NB4 (cell line): ENCODE measurements at regions not wholly inside any gene's neighbourhood (a gene's known extent, or its start where the extent isn't known, plus 50 kb on each side); places are given as distances from the start of the nearest gene placed in this dataset.

Source experiments
- DNase-seq: peaks from one replicate; pipeline ENCODE4 v3.0.0; 2010; ENCODE audit warnings: low read depth
- H3K4me3 ChIP-seq: one replicate; pipeline ENCODE4 v1.5.1; 2011; ENCODE audit warnings: mild to moderate bottlenecking, low read depth, low read length, moderate library complexity
- MYC ChIP-seq: IDR thresholded peaks from 2 replicates; pipeline ENCODE4 v1.6.1; 2011; ENCODE audit warnings: low read depth, low read length
- POLR2A ChIP-seq: IDR thresholded peaks from 2 replicates; pipeline ENCODE4 v1.6.1; 2011; ENCODE audit warnings: mild to moderate bottlenecking; ENCODE audit not compliant: insufficient read length; ENCODE audit errors: extremely low read depth
- TF ChIP-seq, protein P1 (sequence below): IDR thresholded peaks from 2 replicates; pipeline ENCODE4 v1.6.1; 2011; ENCODE audit warnings: low read depth, low read length
- TF ChIP-seq, protein P2 (sequence below): IDR thresholded peaks from one replicate; pipeline ENCODE4 v1.5.1; 2012; ENCODE audit warnings: low read depth, low read length

DNA sequence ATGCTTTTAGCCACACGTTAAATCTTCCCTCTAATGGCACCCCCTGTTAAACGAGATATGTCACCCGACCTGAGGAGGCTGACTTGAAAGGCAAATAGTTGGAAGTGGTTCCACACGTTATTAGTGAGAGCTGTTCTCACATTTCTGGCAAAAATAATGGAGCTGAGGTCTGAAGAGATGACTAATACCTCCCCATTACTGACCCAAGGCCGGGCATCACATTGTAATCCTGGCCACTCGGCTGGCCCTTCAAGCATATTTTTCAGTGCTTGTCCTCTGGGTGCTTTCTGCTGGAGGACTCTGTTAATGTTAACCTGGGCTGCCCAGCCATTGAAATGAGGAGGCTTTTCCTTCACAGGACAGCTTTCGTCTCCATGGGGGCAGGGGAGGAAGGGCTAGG lies 260.0 kb upstream of the CADM1 start:
- no peak for TF ChIP-seq MYC
- TF ChIP-seq, protein P1, sequence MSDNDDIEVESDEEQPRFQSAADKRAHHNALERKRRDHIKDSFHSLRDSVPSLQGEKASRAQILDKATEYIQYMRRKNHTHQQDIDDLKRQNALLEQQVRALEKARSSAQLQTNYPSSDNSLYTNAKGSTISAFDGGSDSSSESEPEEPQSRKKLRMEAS, result no peak
- TF ChIP-seq, protein P2, sequence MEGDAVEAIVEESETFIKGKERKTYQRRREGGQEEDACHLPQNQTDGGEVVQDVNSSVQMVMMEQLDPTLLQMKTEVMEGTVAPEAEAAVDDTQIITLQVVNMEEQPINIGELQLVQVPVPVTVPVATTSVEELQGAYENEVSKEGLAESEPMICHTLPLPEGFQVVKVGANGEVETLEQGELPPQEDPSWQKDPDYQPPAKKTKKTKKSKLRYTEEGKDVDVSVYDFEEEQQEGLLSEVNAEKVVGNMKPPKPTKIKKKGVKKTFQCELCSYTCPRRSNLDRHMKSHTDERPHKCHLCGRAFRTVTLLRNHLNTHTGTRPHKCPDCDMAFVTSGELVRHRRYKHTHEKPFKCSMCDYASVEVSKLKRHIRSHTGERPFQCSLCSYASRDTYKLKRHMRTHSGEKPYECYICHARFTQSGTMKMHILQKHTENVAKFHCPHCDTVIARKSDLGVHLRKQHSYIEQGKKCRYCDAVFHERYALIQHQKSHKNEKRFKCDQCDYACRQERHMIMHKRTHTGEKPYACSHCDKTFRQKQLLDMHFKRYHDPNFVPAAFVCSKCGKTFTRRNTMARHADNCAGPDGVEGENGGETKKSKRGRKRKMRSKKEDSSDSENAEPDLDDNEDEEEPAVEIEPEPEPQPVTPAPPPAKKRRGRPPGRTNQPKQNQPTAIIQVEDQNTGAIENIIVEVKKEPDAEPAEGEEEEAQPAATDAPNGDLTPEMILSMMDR, result no peak
- TF ChIP-seq POLR2A, result no peak
- no peak overlapping the region for H3K4me3 ChIP-seq
- no peak for DNase-seq

DNA sequence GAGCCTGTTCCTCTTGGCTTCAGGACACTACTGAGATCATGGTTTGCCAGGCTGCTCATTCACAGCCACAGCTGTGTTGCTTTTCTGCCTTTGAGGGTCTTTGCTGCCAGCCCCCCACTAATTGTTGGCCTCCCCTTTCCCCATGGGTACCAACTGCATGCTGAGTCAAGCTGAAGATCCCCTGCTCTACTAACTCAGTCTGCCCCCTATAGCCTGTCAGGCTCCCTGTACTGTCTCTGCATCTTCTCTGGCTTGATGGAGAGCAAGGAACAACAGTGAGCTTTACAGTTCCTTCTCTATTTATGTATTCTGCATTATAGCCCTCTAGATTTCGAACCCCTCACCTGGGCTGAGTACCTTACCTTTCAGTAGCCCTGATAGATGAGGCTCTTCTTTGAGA lies 257.6 kb upstream of the CADM1 start:
- no peak overlapping the region for H3K4me3 ChIP-seq
- no peak for DNase-seq
- TF ChIP-seq POLR2A, result no peak
- TF ChIP-seq, protein P2, result no peak
- TF ChIP-seq, protein P1, result no peak
- no peak for TF ChIP-seq MYC

DNA sequence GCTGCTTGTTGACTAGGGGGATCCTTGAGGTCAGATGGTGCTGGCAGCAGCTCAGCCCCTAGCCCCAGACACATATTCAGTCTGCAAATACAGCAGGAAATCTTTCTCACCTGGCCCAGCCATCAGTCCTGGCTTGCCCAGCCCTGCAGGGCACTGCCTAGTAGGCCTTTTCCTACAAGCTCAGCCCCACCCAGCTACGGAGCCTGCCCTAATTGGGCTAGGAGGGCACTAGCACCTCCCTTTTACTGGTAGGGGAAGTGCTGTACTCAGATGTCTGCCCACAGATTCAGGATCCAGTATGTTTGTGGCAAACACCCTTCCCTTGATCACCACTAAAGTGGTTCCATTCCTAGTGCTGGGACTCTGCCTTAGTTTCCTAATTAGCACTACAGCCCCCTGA lies 257.1 kb upstream of the CADM1 start:
- DNase-seq, result no peak
- TF ChIP-seq, protein P2, result no peak
- no peak for TF ChIP-seq MYC
- TF ChIP-seq POLR2A, result no peak
- TF ChIP-seq, protein P1, result no peak
- no peak overlapping the region for H3K4me3 ChIP-seq

DNA sequence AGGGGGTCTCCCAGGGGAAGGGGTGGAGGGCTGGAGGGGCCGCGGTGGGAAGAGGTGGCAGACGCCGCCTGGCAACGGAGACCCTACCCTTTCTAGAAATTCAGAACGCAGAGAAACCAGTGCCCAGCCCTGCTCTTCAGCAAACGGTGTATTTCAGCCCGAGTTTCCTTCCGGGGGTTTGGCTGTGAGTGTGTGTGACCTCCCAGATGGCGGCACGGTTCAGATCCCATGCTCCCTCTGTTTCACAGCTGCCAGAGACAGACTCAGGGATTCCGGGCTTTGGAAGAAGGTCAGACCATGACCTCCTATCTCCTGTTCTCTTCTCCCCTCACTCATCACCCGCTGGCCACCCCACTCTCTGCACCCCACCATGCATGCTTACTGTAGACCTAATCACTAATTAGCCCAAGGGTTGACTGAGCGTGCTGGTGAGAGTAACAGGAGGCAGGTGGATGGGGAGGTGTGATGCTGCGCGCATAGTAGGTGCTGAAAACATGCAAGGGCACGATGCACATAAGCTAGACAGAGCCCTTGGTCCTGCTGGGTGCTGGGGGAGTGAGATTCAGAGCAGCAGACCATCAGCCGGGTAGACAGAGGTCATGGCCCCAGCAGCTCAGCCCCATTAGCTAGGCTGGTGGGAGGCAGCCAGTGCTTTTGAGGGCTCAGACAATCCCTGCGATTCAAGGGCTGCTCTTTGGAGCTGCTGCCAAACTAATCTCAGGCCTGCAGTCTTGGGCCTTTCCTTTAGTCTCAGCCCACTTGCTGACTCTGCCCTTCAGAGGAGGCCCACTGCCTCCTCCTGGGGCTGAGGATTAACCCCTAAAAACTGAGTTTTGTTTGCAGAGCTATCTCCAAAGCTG lies 256.5 kb upstream of the CADM1 start:
- no peak for TF ChIP-seq MYC
- TF ChIP-seq, protein P2, result no peak
- TF ChIP-seq POLR2A, result no peak
- TF ChIP-seq, protein P1, result no peak
- no peak for DNase-seq
- H3K4me3 ChIP-seq, result no peak overlapping the region

DNA sequence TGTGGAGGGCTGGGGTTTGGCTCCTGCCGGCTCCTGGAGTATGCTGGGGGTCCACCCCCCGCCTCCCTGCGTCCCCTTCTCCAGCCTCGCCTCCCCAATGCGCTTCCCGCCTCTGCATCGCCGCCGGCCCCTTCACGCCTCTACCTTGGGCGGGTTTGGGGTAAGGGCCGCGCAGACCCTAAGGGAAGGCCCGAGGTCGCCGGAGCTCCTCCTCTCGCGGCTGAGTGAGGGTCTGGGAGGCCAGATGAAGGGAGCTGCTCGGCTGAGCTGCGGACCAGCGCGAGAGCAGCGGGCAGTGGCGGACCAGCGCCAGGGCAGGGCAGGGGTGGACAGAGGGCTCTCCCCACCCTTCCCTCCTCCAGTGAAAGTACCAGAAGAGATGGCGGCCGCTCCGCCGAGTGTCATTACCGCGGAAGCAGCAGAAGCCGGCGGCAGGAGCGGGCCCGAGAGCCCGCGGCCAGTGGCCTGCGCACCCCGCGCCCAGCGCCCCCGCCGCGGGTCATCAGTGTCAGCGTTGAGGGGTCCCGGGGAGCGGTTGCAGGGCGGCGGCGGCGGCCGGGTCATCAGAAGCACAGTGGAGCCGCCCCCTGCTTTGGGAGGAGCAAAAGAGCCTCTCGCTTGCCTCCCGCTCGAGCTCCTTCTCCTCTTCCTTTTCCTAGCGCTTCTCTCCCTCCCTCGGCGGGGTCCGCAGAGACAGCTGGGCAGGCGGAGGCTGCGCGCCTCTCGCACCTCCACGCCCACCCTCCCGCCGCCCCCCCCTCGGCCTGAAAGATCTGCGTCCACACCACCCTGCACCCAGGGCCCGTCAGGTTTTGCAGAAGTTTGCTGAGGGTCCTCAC lies 255.6 kb upstream of the CADM1 start:
- no peak for DNase-seq
- no peak overlapping the region for H3K4me3 ChIP-seq
- TF ChIP-seq MYC, result no peak
- TF ChIP-seq POLR2A, result no peak
- TF ChIP-seq, protein P2, result no peak
- TF ChIP-seq, protein P1, result no peak
